ENCODE measurements at regions not wholly inside any gene's neighbourhood (a gene's known extent, or its start where the extent isn't known, plus 50 kb on each side); places are given as distances from the start of the nearest gene placed in this dataset.

DNA sequence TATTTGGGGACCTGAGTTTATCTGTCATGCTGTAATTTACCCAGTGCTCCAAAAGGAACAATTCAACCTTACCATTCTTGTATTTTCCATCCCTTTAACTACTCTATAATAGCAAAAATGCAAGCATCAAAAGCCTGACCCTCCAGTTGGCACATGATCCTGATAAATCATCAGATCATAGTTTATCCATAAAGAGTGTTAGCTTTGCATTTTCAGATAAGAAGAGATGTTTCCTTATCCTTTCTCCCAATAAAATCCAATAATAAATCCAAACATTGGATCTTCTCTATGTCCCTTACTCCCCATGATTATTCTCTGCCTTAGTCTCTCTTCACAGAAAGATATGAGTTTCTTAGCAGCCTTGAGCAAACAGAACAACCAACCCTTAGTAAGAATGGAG, 134.9 kb downstream of the FSCB start:
- TF ChIP-seq, protein P1, sequence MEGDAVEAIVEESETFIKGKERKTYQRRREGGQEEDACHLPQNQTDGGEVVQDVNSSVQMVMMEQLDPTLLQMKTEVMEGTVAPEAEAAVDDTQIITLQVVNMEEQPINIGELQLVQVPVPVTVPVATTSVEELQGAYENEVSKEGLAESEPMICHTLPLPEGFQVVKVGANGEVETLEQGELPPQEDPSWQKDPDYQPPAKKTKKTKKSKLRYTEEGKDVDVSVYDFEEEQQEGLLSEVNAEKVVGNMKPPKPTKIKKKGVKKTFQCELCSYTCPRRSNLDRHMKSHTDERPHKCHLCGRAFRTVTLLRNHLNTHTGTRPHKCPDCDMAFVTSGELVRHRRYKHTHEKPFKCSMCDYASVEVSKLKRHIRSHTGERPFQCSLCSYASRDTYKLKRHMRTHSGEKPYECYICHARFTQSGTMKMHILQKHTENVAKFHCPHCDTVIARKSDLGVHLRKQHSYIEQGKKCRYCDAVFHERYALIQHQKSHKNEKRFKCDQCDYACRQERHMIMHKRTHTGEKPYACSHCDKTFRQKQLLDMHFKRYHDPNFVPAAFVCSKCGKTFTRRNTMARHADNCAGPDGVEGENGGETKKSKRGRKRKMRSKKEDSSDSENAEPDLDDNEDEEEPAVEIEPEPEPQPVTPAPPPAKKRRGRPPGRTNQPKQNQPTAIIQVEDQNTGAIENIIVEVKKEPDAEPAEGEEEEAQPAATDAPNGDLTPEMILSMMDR (IDR thresholded peaks at IDR 0.05): no peak
- TF ChIP-seq NRF1 (IDR thresholded peaks at IDR 0.05; ENCODE audit: low read depth, low read length): no peak

All from SK-N-SH (cell line).